NOMO-1 treated with DMSO at 0.1 percent for 48 hours (cell line): ENCODE measurements at regions not wholly inside any gene's neighbourhood (a gene's known extent, or its start where the extent isn't known, plus 50 kb on each side); places are given as distances from the start of the nearest gene placed in this dataset.
A peak's percentile ranks its signal among the peaks of the same experiment; 100 is the strongest.
"Not testable (repeated sequence)": the region's sequence is repeated elsewhere in the genome, so short reads cannot be mapped to it uniquely, and the experiment has no call there.

Experiments
- DNase-seq: peaks from one replicate; lab custom pipeline; 2025; ENCODE audit not compliant: unreplicated experiment; lab: John Stamatoyannopoulos, UW

DNA sequence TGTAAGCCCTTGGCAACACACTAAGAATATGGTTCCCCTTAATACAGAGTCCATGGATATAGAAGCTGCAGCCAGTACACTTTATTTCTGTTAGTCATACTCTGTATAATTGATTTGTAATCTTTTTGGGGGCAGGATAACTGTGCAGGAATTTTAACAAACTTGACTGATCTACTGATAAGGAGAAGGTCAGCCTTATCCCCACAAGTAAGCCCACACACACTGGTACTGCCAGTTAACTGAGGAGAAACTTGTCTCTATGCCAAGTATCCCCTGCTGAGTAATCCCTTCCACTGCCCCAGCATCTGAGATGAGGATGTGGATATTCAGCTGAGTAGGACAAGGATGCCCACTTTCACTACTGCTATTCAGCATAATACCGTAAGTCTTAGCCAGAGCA lies 154.9 kb upstream of the CXXC4 start:
- no peak for DNase-seq

DNA sequence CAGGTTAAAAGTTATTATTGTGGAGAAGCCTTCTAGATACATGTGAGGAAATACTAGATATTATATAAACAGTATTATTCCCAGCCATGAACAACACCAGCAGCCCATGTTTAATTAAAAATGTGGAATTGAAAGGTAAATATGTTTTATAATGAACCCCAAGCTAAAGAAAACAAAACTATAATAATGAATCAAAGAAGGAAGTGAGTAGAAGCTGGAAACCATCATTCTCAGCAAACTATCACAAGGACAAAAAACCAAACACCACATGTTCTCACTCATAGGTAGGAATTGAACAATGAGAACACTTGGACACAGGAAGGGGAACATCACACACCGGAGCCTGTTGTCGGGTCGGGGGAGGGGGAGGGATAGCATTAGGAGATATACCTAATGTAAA lies 167.6 kb upstream of the CXXC4 start:
- DNase-seq: not testable (repeated sequence)

DNA sequence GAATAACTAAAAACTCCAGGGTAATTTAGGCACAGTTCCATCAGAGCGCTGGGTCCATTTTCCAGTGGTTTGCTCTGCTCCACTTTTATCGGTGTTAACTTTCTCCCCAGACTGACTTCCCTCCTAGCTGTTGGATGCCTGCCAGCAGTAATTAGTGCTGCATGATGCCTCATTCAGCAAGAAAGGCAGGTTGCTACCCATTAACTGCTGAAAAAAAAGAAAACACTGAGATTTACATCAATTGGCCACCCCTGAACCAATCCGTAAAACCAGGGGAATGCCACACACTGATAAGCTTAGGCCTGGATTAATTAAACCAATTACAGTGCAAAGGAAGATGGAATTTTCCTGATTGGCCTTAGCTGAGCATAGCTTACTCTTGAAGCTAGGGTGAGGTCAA lies 182.4 kb upstream of the CXXC4 start:
- DNase-seq: no peak

DNA sequence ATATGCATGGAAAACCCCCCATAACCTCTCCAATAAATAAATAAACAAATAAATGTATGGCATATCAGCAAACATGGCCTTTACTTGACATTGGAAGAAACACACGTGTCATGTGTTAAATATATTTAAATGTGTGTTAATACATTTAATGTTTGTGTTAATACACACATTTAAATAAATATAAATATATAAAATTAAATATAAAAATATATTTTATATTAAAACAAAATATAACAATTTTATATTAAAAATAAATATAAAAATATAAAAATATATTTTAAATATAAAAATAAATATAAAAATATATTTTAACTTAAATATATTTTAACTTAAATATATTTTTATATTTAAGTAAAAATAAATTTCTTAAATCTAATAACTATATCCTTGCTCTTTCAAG lies 187.6 kb upstream of the CXXC4 start:
- DNase-seq: no peak

DNA sequence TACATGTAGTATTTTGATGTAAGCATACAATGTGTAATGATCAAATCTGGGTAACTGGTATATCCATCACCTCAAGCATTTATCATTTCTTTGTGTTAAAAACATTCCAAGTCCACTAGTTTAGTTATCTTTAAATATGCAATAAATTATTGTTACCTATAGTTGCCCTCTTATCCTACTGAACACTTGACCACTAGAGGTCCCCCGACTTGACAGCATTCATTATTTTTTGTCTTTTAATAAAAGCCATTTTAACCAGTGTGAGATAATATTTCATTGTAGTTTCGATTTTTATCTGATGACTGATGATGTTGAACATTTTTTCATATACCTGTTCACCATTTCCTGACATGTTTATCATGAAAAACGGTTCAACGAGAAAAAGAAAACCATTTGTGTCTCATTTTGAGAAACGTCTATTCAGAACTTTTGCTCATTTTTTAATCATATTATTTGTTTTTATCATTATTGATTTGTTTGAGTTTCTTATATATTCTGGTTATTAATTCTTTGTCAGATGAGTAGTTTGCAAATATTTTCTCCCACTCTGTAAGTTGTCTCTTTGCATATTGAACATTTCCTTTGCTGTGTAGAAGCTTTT lies 199.0 kb upstream of the CXXC4 start:
- peak; percentile 23 for DNase-seq

DNA sequence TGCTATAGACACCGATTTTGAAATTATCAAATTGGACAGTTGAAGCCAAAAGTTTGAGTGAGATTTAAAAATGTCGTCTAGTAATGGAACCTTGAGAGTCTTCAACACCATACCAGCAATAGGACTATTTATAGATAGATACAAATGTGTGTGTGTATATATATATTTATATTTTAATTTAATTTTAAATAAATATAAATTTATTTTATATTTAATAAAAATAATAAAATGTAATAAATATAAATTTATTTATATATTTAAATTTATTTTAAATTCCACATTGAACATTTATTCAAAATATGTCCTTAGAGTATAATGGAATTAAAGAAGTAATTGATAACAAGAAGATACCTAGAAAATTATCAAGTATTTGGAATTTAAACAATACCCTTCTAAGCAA lies 221.9 kb upstream of the CXXC4 start:
- DNase-seq: no peak

DNA sequence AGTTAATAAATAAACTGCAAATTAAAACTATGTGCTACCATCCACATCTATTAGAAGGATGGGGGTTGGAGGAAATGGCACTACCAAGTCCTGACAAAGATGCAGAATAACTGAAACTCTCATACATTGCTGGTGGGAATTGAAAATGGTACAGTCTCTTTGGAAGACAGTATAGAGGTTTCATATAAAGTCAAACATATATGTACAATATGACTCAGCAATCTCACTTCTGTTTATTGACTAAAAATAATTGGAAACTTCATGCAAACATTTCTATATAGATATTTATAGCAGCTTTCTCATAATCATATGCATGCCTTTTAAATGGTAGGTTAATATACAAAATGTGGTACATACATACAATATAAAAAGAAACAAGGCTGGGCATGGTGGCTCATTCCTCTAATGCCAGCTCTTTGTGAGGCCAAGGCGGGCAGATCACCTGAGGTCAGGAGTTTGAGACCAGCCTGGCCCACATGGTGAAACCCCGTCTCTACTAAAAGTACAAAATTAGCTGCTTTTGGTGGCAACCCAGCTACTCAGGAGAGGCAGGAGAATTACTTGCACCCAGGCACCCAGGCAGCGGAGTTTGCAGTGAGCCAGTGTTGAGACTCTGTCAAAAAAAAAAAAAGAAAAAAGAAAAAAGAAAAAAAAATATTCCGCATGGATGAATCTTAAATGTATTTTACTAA lies 225.0 kb upstream of the CXXC4 start:
- no peak for DNase-seq

DNA sequence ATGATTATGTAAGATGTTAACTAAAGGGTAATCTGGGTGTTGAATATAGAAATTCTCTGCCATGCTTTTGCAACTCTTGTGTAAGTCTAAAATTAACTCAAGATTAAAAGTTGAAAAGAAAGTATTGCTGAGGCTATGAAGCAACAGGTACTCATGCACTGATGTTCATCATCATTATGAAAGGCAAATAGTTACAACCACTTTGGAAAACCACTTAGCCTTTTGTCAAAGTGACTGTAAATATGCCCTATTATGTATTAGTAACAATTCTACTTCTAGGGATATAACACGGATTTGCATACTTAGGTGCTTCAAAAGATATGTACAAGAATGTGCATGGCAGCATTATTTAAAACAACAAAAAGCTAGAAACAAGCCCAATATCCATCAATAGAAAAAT lies 227.8 kb upstream of the CXXC4 start:
- DNase-seq: peak; percentile 68

DNA sequence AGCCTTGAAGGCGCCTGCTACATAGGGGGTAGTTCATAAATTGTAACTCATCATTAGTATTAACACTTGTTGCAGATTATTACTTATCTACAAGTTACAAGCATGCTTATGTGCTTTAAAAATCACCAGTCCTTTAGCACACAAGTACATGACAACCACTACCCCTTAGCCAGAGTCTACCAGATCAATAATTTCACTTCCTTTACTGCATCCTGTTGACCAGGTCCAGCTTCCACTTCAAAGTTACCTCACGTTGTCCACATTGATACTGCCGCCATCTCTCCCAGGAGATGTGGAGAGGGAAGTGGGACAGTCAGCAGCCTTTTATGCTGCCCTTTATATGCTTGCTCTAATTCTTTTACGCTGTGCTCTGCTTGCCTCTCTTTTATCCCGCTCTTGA lies 231.3 kb upstream of the CXXC4 start:
- peak; percentile 20 for DNase-seq

DNA sequence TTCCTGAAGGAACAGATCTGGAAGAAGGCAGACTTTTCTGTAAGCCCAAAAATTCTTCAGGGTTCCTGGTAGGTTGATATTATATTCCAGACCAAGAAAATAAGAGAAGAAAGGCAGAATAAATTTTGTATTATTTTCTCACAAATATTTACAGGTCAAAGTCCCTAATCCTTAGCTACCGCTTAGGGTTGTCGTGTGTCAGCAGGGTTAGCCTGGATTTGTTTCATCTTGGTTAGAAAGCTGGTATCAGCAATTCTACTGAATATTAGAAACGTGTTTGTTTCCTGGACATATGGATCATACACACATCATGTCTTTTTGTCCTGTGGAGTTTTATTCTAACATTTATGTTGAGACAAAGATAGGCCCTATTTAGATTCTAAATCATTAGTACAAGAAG lies 232.9 kb upstream of the CXXC4 start:
- DNase-seq: no peak

DNA sequence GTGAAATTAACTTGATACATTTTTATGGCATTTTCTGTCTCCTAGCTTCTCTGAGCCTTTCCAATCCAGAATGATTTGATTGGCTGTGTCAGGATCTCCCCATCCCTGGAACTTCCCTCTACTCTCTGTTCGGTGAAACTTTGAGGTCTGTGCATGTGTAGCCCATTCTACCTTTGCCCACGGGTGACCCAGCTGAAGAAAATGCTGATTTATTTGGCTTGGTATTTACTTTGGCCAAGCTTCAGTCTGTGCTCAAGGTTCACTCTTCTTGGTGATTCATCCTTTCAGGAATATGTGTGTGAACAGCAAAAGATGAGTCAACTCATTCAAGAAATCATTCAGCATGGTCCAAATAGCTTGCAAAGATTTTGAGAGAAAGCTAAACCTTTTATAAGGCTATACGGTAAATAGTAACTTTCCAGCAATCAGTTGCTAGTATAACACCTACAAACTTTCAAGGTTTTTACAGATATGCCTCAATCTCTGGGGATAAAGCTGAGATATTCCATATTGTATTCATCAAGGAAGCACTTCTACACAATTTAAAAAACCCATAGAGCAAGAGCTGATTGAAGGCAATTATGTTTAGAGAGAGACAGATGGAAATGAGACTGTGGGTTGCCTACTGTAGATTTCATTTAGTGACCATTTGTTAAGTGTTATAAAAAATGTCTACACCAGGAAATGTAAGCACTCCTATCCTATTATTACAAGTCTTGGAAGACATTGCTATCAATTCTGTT lies 233.9 kb upstream of the CXXC4 start:
- no peak for DNase-seq

DNA sequence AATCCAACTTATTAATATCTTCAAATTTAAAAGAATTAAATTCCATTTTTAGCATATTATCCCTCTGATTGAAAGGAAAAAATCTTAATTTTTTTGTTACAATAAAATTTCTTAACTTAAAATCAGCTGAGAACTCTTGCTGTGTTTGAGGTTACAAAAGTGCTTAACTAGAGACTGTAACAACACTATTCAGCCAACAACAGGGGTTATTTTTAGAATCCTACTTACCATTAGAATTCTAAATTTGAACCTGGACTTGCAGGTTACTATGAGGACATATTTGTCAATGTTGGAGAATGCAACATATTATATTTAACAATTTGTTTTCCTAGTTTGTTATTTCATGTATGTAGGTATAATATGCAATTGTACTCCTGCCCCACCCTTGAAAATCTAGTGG lies 238.1 kb upstream of the CXXC4 start:
- DNase-seq: no peak

DNA sequence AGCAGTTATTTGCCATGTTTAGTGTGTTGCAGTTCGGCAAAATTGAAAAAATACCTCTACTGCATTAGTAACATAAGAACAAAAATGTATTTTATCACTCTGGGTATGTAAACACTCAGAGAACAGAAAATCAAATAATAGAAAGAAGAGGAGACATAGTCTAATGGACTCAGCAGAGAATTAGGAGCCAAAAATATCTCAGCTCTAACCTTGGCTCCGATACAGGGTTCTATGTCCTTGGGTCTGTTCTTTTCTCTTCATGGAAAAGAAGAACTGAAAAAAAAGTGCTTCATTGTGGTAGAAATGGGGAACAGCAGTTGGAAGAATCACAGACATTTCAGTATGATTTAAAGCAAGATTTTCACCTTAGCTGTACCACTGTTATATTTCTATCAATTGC lies 240.5 kb upstream of the CXXC4 start:
- DNase-seq: peak; percentile 8

DNA sequence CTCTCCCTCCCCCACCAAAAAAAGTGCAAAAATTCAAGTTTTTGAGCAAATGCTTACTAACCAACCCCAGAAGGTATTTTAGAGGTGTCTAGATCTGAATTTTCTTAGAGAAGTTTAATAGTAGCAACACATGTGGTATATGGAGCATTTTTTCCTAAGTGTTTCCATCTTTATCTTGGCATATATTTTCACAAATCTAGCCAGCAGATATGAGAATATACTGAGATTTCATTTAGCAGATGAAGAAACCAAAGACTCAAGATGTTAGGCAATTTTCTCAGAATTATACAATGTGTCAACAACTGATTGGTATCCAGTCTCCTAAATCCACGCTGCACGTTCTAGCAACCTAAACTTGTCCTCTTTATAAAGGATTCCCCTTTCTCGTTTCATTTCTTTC lies 245.5 kb upstream of the CXXC4 start:
- DNase-seq: no peak

DNA sequence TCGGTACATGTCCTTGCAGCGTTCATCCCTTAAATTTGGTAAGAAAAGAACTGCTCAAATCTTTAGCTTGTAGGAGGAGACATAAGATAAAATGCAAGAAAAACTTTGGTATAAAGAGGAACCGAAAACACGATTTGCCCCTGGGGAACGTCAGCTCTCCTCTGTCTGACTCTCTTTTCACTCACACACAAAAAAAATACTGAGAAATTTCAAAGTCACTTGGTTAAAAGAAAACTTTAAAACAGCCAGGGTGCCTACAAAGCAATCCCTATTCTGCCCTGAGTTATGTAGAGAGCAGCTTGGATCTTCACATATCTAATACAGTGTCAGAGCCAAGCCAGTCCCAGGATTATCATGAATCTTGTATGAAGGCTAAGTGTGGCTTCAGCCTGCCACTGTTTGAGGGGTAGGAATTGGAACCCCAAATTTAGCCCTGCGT lies 248.5 kb upstream of the CXXC4 start:
- DNase-seq: peak; percentile 77

DNA sequence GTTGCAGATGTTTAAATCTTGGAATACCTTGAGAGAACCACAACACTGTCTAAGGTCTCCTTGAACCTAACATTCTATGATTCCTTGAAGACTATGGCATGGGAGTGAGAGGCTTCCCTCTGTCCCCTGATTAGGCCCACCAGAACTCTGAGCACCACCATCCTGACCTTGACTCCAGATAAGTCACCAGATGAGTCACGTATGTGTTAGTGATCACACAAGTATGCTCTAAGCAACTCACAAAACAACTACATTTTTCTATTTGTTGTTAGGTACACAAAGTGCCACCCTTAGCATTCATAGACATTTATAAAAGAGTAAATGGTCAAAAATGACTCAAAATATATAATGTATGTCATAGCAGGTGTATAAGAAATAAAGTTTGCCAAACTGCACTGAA lies 252.9 kb upstream of the CXXC4 start:
- no peak for DNase-seq

DNA sequence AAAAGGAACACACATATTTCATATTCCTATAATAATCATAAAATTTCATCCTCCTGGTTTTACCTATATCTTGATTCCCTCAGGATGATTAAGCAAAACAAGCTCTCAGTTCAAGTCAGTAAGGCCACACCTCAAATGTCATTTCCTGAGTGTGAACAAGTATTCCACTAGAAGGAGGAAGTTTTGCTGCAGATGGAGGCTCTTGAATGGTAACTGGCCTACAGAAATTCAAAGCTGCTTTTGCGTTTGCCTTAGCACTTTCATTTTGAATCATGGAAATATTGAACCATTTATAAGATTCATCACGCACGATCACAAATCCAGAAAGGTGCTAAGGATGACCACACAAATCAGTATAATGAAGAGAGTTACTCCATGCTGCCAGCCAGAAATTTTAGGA lies 254.4 kb upstream of the CXXC4 start:
- peak; percentile 54 for DNase-seq

DNA sequence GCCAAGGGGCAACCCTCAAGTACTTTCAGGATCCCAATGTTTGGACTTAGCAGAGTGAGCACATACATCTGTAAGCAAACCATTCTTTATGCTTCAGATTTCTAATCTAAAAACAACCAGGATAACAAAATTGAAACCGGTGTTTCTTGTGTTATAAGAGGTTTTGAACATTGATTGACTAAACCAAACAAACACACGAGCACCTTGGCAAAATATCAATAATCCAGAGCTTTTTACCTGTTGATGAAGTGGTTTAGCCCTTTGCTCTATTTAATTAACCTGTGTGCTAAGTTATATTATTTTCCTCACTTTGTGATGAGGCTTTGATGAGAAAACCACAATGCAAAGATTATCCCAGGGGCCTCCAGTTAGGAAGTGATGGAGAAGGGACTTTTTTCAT lies 255.3 kb upstream of the CXXC4 start:
- no peak for DNase-seq

DNA sequence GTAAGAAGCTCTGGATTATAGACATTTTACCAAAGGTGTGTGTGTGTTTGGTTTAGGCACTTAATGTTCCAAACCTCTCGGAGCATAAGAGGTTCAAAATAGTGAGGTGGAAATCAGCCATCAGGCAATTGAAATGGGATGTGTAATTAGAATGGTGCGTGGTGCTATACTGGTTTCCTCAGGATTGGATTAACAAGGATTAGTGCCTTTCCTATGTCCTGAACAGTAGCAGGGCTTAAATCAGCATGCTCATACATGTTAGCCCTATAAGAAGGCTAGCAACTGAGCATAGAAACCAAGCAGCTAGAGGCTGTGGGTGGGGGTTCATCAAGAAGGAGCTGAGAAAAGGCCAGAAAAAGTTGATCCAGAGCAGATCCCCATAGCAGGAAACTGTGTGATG lies 256.8 kb upstream of the CXXC4 start:
- DNase-seq: no peak

DNA sequence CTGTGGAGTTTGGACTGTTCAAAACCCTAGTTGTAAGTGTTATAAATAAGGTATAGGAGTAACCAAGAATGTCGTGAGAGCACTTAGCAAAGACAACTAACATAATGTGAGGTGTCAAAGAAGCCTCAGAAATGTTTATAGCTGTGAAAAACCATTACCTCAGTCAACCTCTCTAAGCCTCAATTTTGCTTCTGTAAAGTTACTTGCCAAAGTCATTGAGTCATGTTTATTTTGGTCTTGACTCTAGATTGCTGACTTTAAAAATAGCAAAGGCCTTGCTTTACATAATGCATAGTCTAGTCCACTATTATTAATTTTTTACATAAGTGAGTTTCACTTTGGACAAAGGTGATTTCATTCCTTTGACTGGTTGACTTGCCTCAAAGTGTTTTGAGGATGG lies 257.6 kb upstream of the CXXC4 start:
- no peak for DNase-seq

DNA sequence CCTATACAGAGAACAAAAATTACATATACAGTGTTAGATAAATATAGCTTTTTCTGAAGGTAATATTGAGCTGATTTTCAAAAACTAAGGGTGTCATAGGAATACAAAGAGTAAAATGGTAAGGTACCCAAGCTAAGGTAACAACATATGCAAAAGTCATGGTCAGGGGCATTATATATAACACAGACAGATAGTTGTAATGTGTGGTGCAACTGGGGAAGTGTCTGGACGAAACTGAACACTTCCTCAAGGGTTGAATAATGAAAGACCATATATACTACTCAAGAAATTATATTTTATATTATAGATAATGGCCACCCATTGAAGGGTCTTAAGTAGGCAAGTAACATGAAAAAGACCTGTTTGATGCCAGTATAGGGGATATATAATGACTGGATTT lies 262.1 kb upstream of the CXXC4 start:
- peak; percentile 69 for DNase-seq

DNA sequence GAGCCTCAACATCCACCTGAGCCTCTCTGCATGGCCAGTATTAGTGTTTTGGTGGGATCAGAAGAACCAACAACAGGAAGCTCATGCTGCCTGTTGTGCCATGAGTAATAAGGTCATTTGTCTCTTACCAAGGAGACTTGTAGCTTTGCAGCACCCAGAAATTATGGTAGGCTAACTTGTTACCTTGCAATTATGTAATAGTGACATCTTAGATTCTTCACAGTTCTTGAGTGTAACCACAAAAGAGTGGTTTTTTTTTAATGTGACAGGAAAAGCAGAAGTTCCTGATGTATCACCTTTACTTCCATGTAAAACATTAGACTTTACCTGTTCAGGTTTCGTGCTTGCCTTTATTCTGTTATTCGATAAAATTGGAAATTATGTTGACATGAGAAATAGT lies 263.9 kb upstream of the CXXC4 start:
- peak; percentile 66 for DNase-seq
